SK-N-SH treated with all-trans-retinoic acid at 6 μM for 48 hours (cell line): ENCODE measurements at regions not wholly inside any gene's neighbourhood (a gene's known extent, or its start where the extent isn't known, plus 50 kb on each side); places are given as distances from the start of the nearest gene placed in this dataset.

ENCODE experiments used
- ATAC-seq: fragments of 200-7000 bp; cut with Tn5 transposase; 3 replicates; pipeline ENCODE4 v1.9.1; 2020; ENCODE audit warnings: mild to moderate bottlenecking, moderate library complexity
- BACH2 ChIP-seq: fragments of 250-450 bp; sonication (Bioruptor Pico); IDR thresholded peaks from 2 replicates; pipeline ENCODE4 v1.9.0; 2021; ENCODE audit warnings: mild to moderate bottlenecking, borderline replicate concordance
- CSDC2 ChIP-seq: fragments of 250-450 bp; sonication (Bioruptor Pico); IDR thresholded peaks from 2 replicates; pipeline ENCODE4 v1.5.0; 2020; ENCODE audit warnings: mild to moderate bottlenecking, moderate library complexity
- CSRNP3 ChIP-seq: fragments of 250-450 bp; sonication (Bioruptor Pico); IDR thresholded peaks from 2 replicates; pipeline ENCODE4 v1.5.1; 2021; ENCODE audit warnings: mild to moderate bottlenecking, moderate library complexity
- ESRRG ChIP-seq: fragments of 250-450 bp; sonication (Bioruptor Pico); IDR thresholded peaks from 2 replicates; pipeline ENCODE4 v1.6.1; 2021; ENCODE audit warnings: mild to moderate bottlenecking
- GLIS3 ChIP-seq: fragments of 250-450 bp; sonication (Bioruptor Pico); IDR thresholded peaks from 2 replicates; pipeline ENCODE4 v1.5.0; 2020; ENCODE audit warnings: mild to moderate bottlenecking, moderate library complexity
- ISL1 ChIP-seq: fragments of 250-450 bp; sonication (Bioruptor Pico); IDR thresholded peaks from 2 replicates; pipeline ENCODE4 v2.1.2; 2022; ENCODE audit warnings: mild to moderate bottlenecking, moderate library complexity
- OSR1 ChIP-seq: fragments of 250-450 bp; sonication (Bioruptor Pico); IDR thresholded peaks from 2 replicates; pipeline ENCODE4 v1.8.0; 2022; ENCODE audit warnings: moderate library complexity, mild to moderate bottlenecking, inconsistent platforms
- POU6F1 ChIP-seq: fragments of 250-450 bp; sonication (Bioruptor Pico); IDR thresholded peaks from 2 replicates; pipeline ENCODE4 v1.8.0; 2021; ENCODE audit warnings: low read depth, mild to moderate bottlenecking, moderate library complexity, borderline replicate concordance
- PPARA ChIP-seq: fragments of 250-450 bp; sonication (Bioruptor Pico); IDR thresholded peaks from 2 replicates; pipeline ENCODE4 v1.5.0; 2020; ENCODE audit warnings: mild to moderate bottlenecking, borderline replicate concordance
- RARB ChIP-seq: fragments of 250-450 bp; sonication (Bioruptor Pico); IDR thresholded peaks from 2 replicates; pipeline ENCODE4 v1.8.0; 2021; ENCODE audit warnings: mild to moderate bottlenecking, moderate library complexity
- SNAI2 ChIP-seq: fragments of 250-450 bp; sonication (Bioruptor Pico); IDR thresholded peaks from 2 replicates; pipeline ENCODE4 v1.5.0; 2020; ENCODE audit warnings: mild to moderate bottlenecking, moderate library complexity
- TCF4 ChIP-seq: fragments of 250-450 bp; sonication (Bioruptor Pico); IDR thresholded peaks from 2 replicates; pipeline ENCODE4 v1.8.0; 2021; ENCODE audit warnings: mild to moderate bottlenecking, moderate library complexity, borderline replicate concordance
- TOX ChIP-seq: fragments of 250-450 bp; sonication (Bioruptor Pico); IDR thresholded peaks from 2 replicates; pipeline ENCODE4 v1.8.0; 2021; ENCODE audit warnings: mild to moderate bottlenecking, moderate library complexity, borderline replicate concordance
- ZC3H10 ChIP-seq: fragments of 250-450 bp; sonication (Bioruptor Pico); IDR thresholded peaks from 2 replicates; pipeline ENCODE4 v1.5.1; 2021; ENCODE audit warnings: mild to moderate bottlenecking, moderate library complexity
- ZFP3 ChIP-seq: fragments of 250-450 bp; sonication (Bioruptor Pico); IDR thresholded peaks from 2 replicates; pipeline ENCODE4 v1.5.0; 2020; ENCODE audit warnings: mild to moderate bottlenecking, moderate library complexity
- ZFP30 ChIP-seq: fragments of 450-650 bp; formaldehyde crosslinking; IDR thresholded peaks from 2 replicates; pipeline ENCODE4 v1.5.0; 2022; ENCODE audit warnings: mild to moderate bottlenecking, moderate library complexity
- ZNF565 ChIP-seq: fragments of 450-650 bp; formaldehyde crosslinking; conservative IDR thresholded peaks from 2 replicates; pipeline ENCODE4 v1.5.0; 2020; ENCODE audit warnings: low read depth, mild to moderate bottlenecking, moderate library complexity
- ZNF70 ChIP-seq: fragments of 450-650 bp; formaldehyde crosslinking; IDR thresholded peaks from 2 replicates; pipeline ENCODE4 v1.5.0; 2020; ENCODE audit warnings: mild to moderate bottlenecking, moderate library complexity
- ZNF8 ChIP-seq: fragments of 450-650 bp; formaldehyde crosslinking; IDR thresholded peaks from 2 replicates; pipeline ENCODE4 v1.5.0; 2020; ENCODE audit warnings: mild to moderate bottlenecking, moderate library complexity
- TF ChIP-seq, protein P1 (sequence below): fragments of 250-450 bp; sonication (Bioruptor Pico); IDR thresholded peaks from 2 replicates; pipeline ENCODE4 v1.8.0; 2020; ENCODE audit warnings: mild to moderate bottlenecking, moderate library complexity, borderline replicate concordance
- TF ChIP-seq, protein P2 (sequence below): fragments of 250-450 bp; sonication (Bioruptor Pico); IDR thresholded peaks from 2 replicates; pipeline ENCODE4 v1.5.0; 2020; ENCODE audit warnings: mild to moderate bottlenecking, moderate library complexity

DNA sequence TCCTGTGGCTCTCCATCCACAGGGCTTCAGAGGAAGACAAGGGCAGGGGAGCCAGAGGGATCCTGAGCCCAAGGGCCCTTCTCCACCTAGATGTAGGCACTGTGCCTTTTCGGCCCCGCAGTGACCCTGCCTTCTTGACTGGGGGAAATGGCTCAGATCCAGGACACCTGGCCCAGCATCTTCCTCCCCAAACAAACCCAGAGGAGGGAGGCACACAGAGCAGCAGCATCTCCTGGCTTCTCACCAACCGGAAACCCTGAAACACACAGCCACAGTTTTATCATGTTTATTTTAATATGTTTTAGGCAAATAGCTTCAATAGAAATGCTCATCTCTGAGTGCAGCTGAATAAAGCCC is 84.5 kb upstream of the LRFN2 start:
- ATAC-seq, result no peak
- TF ChIP-seq RARB (CRISPR knock-in tag) (no peak), ISL1 (CRISPR knock-in tag) (no peak), CSRNP3 (no peak), SNAI2 (CRISPR knock-in tag) (no peak), TCF4 (CRISPR knock-in tag) (no peak), ZNF565 (no peak), ESRRG (no peak), ZNF8 (no peak), POU6F1 (CRISPR knock-in tag) (no peak)

GRCh38 chr6:40671001-40671693 is 84.0 kb upstream of the LRFN2 start:
- no peak for ATAC-seq
- no peak for TF ChIP-seq ZNF70
- no peak for TF ChIP-seq SNAI2 (CRISPR knock-in tag)
- TF ChIP-seq, protein P1, sequence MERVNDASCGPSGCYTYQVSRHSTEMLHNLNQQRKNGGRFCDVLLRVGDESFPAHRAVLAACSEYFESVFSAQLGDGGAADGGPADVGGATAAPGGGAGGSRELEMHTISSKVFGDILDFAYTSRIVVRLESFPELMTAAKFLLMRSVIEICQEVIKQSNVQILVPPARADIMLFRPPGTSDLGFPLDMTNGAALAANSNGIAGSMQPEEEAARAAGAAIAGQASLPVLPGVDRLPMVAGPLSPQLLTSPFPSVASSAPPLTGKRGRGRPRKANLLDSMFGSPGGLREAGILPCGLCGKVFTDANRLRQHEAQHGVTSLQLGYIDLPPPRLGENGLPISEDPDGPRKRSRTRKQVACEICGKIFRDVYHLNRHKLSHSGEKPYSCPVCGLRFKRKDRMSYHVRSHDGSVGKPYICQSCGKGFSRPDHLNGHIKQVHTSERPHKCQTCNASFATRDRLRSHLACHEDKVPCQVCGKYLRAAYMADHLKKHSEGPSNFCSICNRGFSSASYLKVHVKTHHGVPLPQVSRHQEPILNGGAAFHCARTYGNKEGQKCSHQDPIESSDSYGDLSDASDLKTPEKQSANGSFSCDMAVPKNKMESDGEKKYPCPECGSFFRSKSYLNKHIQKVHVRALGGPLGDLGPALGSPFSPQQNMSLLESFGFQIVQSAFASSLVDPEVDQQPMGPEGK, result no peak
- TF ChIP-seq CSRNP3, result no peak
- no peak for TF ChIP-seq ZNF8
- TF ChIP-seq CSDC2, result no peak
- TF ChIP-seq GLIS3 (CRISPR knock-in tag), result no peak
- no peak for TF ChIP-seq PPARA
- no peak for TF ChIP-seq OSR1
- no peak for TF ChIP-seq ZC3H10 (CRISPR knock-in tag)

- no peak for ATAC-seq
- TF ChIP-seq ZFP30 (CRISPR knock-in tag) (no peak), CSDC2 (no peak), ZNF8 (no peak), RARB (CRISPR knock-in tag) (no peak), OSR1 (no peak), BACH2 (no peak), SNAI2 (CRISPR knock-in tag) (no peak), ZFP3 (CRISPR knock-in tag) (no peak), TOX (CRISPR knock-in tag) (no peak)
- TF ChIP-seq, protein P2, sequence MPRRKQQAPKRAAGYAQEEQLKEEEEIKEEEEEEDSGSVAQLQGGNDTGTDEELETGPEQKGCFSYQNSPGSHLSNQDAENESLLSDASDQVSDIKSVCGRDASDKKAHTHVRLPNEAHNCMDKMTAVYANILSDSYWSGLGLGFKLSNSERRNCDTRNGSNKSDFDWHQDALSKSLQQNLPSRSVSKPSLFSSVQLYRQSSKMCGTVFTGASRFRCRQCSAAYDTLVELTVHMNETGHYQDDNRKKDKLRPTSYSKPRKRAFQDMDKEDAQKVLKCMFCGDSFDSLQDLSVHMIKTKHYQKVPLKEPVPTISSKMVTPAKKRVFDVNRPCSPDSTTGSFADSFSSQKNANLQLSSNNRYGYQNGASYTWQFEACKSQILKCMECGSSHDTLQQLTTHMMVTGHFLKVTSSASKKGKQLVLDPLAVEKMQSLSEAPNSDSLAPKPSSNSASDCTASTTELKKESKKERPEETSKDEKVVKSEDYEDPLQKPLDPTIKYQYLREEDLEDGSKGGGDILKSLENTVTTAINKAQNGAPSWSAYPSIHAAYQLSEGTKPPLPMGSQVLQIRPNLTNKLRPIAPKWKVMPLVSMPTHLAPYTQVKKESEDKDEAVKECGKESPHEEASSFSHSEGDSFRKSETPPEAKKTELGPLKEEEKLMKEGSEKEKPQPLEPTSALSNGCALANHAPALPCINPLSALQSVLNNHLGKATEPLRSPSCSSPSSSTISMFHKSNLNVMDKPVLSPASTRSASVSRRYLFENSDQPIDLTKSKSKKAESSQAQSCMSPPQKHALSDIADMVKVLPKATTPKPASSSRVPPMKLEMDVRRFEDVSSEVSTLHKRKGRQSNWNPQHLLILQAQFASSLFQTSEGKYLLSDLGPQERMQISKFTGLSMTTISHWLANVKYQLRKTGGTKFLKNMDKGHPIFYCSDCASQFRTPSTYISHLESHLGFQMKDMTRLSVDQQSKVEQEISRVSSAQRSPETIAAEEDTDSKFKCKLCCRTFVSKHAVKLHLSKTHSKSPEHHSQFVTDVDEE (CRISPR knock-in tag), result no peak
These were observed 82.2 kb upstream of the LRFN2 start for GRCh38 chr6:40669343-40669742.

DNA sequence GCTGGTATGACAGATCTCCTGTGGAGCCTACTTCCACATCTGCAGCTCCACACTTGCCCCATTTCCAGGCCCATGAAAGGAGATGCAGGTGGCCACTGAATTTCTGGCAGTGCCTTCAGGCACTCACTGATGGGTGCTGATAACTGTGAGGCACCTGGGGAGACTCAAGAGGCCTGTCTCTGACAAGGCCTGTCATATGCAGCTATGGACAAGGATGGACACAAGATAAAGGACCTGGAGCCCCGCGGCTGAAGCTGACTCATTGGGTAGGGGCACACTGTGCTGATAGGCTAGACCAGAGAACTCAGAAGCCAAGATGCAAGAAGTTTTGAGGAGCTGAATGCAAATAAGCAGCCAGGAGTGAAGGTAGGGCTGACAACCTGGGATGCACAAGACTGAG is 81.0 kb upstream of the LRFN2 start:
- no peak for TF ChIP-seq ZNF70
- no peak for TF ChIP-seq PPARA
- TF ChIP-seq TCF4 (CRISPR knock-in tag), result peak; percentile 21; the same call in 1 of the 2 replicates
- no peak for ATAC-seq
